Stimulated activated naive CD8-positive, alpha-beta T cell treated with anti-CD3 and anti-CD28 coated beads, Interleukin-15, amount 100 ng/mL, for 72 hours (primary cell): ENCODE measurements at regions not wholly inside any gene's neighbourhood (a gene's known extent, or its start where the extent isn't known, plus 50 kb on each side); places are given as distances from the start of the nearest gene placed in this dataset.

ENCODE experiments used
- ATAC-seq: fragments of 150-1000 bp; cut with Tn5 transposase; 2 replicates; pipeline ENCODE4 v1.10.0; 2021; ENCODE audit warnings: mild to moderate bottlenecking, moderate library complexity
- DNase-seq, 2 donors: peaks; one replicate each; pipeline ENCODE4 v3.0.0; 2021 to 2022
- H3K27ac Mint-ChIP-seq, 2 donors: one replicate each; pipeline ENCODE4 v1.8.0; 2022; ENCODE audit warnings: mild to moderate bottlenecking in 2 of 2, mixed read lengths in 2 of 2, moderate library complexity in 2 of 2
- H3K27me3 Mint-ChIP-seq: one replicate; pipeline ENCODE4 v1.8.0; 2022; ENCODE audit warnings: mixed read lengths
- H3K4me1 Mint-ChIP-seq: one replicate; pipeline ENCODE4 v1.8.0; 2022; ENCODE audit warnings: mild to moderate bottlenecking, mixed read lengths
- H3K4me3 Mint-ChIP-seq, 2 donors: one replicate each; pipeline ENCODE4 v1.8.0; 2022; ENCODE audit warnings: mild to moderate bottlenecking in 2 of 2, mixed read lengths in 2 of 2, moderate library complexity in 1 of 2
- H3K9me3 Mint-ChIP-seq, 2 donors: one replicate each; pipeline ENCODE4 v1.8.0; 2022; ENCODE audit warnings: mixed read lengths in 2 of 2

DNA sequence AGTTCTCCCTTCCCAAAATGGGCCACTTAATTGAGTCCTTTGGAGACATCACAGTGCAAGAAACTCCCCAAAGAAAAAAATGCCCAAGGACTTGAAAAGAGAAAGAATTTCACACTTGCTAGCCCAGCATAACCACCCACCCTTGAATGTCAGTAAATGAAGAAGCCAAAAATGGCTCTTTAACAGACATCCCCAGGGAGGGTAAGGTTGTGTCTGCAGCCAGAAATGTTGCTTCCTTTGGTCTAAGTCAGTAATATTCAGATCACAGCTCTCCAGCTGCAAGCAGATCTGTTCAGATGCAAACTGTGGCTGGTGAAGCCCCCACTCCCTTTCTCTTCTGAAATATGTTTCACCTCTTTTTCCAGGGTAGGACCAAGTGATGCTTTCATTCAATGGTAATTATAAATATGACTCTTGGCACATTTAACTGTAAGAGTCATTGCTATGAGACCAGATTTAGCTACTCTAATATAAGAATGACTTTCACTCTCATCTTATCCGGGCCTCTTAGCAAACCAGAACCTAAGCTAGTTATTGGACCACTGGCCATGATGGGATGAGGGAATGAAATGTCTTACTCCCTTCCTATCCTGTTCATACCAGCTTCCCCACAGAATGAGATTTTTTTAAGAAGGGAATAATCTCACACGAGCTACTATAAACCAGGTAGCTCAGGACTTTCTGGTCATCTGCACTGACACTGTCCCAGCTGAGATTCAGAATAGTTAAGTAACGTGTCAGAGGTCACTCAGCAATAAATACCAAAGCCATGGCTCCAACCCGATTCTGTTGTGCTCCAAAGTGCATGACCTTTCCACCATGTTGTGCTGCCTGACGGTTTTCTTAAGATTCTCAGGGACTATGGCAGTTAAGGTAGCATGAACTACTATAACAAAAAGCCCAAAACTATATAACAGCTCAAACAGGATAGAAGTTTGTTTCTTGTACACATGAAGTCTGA lies 234.1 kb downstream of the FOXO1 start:
- DNase-seq (no peak), ATAC-seq (peak; percentile 43)
- Mint-ChIP-seq H3K9me3 (no peaks in the 10 kb centered on the region), H3K4me3 (no peak overlapping the region), H3K27me3 (no peaks in the 10 kb centered on the region), H3K27ac (no peak overlapping the region), H3K4me1 (peaks cover 51% of the 10 kb centered on the region)

DNA sequence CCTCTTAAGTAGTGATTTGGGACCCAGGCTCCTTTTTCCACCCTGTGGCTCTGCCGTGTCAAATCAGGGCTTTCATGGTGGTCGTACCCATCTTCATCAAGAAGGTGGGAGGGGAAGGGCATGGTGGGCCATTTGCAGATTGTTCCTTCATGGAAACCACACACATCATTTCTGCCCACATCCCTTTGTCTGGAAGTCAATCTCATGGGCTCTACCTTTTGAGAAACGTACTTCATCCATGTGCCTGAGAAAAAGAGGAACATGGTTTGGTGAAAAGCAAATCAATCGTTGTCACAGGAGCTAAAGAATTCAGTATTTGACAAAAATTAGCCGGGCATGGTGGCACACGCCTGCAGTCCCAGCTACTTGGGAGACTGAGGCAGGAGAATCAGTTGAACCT lies 233.4 kb downstream of the FOXO1 start:
- H3K27ac Mint-ChIP-seq = no peak overlapping the region

DNA sequence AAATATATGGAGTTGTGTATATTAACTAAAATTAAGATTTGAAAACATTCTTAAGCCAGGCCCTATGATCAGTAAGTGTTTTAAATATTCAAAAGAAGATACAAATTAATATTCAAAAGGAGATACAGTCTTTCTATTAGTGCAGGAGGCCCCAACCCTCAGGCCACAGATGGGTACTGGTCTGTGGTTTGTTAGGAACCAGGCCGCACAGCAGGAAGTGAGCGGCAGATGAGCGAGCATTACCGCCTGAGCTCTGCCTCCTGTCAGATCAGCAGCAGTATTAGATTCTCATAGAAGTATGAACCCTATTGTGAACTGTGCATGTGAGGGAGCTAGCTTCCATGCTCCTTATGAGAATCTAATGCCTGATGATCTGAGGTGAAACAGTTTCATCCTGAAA lies 232.9 kb downstream of the FOXO1 start:
- H3K27ac Mint-ChIP-seq = no peak overlapping the region
- DNase-seq (peak; percentile 23 to 69), ATAC-seq (peak; percentile 91)
- H3K4me3 Mint-ChIP-seq = no peak overlapping the region
- peaks cover 60% of the 10 kb centered on the region for H3K4me1 Mint-ChIP-seq
- no peaks in the 10 kb centered on the region for H3K27me3 Mint-ChIP-seq
- H3K9me3 Mint-ChIP-seq = no peaks in the 10 kb centered on the region

More for the DNA sequence above, 233.4 kb downstream of the FOXO1 start:
- DNase-seq (no peak), ATAC-seq (no peak)
- Mint-ChIP-seq H3K4me1 (peaks cover 58% of the 10 kb centered on the region), H3K27me3 (no peaks in the 10 kb centered on the region), H3K4me3 (no peak overlapping the region), H3K9me3 (no peaks in the 10 kb centered on the region)

DNA sequence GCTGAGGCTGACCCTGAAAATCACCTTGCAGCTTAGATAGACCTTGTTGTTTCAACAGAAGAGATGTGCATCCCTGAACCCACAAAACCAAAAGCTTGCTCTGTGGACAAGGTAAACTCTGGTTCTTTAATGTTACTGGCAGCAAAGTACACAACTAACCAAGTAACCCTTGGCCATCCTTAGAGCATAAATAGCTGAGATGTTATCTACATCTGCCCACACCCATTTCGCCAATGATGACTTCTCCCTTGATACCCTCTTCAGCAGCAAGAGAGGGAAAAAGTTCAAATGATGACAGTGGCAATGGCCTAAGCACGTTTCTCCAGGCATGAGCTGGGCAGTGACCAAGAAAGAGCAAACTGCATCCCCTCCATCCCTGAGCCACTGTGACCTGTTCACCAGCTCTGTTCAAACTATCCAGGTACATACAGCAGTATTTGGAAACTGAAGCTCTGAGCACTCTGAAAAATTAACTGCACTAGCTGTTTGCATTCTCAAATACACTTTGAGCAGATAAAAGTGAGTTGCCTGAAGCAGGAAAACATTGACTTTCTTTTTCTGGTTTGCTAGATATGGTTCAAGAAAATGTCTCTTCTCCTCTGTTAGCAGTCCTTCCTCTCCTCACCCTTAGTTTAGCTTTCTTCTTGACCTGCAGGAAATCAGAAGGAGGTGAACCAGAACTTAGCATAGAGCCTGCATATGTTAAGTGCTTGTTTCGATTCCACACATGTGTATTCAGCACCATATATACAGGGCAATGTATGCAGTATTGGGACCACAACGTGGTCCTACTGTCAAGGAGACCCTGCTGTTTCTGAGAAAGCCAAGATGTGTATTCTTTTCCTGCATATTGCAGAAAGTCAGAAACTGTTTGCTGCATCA lies 231.7 kb downstream of the FOXO1 start:
- Mint-ChIP-seq H3K27ac (peak overlapping the region in 1 of 2 donors; percentile 55), H3K4me1 (peaks cover 70% of the 10 kb centered on the region), H3K9me3 (no peaks in the 10 kb centered on the region), H3K4me3 (peak overlapping the region in 1 of 2 donors; percentile 17), H3K27me3 (no peaks in the 10 kb centered on the region)
- ATAC-seq (no peak), DNase-seq (no peak)

DNA sequence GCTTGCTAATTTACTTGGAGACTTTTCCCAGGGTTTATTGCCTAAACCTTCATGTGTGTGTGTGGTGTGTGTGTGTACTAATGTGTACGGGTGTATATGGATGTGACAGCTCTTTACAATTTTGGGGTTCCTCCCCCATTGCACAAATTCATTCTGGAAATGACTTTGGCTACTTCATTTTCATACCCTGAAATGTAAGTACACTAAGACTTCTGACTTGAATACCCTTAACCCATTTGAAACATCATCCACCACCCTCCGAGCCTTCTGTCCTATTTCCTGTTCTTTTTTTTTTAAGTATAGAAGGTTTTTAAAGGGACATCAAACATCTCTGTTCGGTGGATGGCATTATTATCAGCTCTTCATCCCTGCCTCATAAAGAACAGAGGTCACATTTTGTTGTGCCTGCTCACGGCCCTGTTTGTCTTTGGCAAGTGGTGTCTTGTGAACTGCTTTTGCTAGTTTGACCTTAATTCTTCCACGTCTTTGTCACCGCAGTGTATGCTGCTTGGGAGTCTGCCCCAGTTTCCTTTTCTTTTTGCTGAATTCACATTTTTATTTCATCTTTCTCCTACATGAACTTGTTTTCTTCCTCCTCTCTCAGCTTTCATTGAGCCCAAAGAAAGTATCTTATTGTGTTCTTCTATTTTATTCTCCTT lies 228.3 kb downstream of the FOXO1 start:
- ATAC-seq = no peak
- Mint-ChIP-seq H3K4me3 (peak overlapping the region; percentile 30 to 70), H3K4me1 (peaks cover 52% of the 10 kb centered on the region)

DNA sequence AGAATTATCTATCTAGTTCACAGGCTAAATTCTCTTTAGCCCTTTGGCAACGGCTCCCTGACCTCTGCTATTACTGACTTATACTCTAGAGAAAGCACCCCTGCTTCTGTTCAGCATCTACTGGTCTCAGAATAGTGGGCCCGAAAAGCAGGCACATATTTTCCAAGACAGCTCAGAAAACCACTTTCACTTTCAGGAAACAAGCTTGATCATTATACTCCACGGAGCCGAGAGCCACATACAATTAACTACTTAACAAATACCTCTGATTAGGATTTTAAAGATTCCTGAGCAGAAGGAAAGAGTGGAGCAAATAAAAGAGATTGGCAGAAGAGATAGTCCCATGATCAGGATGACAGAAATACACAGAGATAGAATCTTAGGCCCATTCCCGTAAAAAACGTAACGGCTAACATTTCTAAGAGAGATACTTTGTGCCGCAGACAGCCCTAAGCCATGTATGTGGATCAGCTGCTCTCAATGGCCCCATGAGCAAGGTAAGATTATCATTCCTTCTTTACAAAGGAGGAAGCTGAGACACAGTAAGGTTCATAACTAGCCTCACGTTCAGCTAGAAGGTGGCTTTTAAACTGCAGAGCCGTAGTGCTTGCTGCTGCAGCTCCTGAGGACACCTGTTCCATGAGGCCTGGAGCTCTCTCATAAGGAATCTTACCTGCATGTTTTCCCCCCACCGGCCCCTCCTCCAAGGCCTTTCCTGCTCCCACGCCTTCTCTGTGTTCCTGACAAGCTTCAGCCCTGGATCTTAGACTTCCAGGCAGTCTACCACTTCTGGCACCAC lies 227.2 kb downstream of the FOXO1 start:
- Mint-ChIP-seq H3K9me3 (no peaks in the 10 kb centered on the region), H3K4me3 (peak overlapping the region; percentile 30 to 70), H3K27ac (peak overlapping the region; percentile 81 to 89), H3K4me1 (peaks cover 43% of the 10 kb centered on the region), H3K27me3 (no peaks in the 10 kb centered on the region)
- peak; percentile 15 to 34 for DNase-seq
- peak; percentile 86 for ATAC-seq

More for the DNA sequence above, 228.3 kb downstream of the FOXO1 start:
- peak overlapping the region; percentile 16 to 28 for H3K27ac Mint-ChIP-seq
- H3K9me3 Mint-ChIP-seq = no peaks in the 10 kb centered on the region
- no peak for DNase-seq
- H3K27me3 Mint-ChIP-seq = no peaks in the 10 kb centered on the region

DNA sequence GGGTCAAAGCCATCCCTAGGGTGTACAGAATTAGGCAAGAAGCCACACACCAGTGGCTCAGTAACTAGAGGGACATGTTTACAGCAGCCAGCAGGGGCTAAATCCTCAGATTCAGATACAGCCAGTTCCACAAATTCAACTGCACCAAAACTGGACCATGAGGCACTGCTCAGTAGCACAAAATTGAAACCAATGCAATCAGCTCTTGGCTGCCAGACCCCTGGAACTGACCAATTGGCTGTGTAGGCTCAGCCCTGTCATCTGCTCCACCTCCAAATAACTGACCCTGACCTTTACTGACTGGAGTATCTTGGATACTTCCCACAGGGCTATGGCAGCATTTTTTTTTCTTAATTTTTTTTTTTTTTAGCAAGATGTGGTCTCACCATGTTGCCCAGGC lies 226.5 kb downstream of the FOXO1 start:
- Mint-ChIP-seq H3K4me3 (no peak overlapping the region), H3K27me3 (no peaks in the 10 kb centered on the region), H3K27ac (no peak overlapping the region), H3K4me1 (peaks cover 36% of the 10 kb centered on the region), H3K9me3 (no peaks in the 10 kb centered on the region)
- DNase-seq (no peak), ATAC-seq (no peak)

DNA sequence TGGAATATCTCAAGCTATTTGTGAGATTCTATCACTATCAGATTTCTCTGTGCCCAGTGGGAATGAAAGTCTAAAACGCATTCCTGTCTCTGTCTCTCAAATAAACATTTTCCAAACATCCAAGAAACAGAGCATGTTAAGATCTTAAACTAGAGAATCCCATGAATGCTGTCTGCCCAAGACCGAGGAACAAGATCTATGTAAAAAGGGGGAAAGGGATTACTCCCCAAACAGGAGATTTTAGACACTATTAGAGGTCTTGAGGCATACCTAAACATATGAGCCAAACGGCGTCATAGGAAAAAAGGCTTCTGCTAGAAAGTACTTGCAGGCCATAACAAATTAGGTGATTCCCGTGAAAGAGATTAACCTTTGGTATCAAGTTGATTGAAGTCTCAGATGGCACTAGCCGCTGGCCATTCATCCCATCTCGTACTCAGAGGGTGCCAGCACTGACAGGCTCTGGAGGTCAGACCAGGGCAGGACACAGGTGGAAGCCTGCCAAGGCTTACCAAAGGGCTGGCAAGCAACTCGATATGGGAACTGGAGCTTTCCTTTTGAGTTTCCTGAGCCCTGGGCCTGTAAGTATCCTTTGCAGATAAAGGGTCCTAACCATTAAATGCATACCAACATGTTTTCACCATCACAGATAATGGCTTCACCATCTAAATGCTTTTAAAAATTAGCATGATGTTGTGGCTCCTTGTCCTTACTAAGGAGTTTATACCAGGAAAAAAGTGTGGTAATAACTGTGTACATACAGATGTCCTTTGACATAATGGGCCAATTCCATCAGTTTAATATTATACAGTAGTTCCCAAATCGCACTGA lies 225.2 kb downstream of the FOXO1 start:
- DNase-seq = no peak
- H3K27me3 Mint-ChIP-seq = no peaks in the 10 kb centered on the region
- H3K9me3 Mint-ChIP-seq = peaks cover 0 to 1% of the 10 kb centered on the region in 2 donors
- H3K27ac Mint-ChIP-seq = no peak overlapping the region
- ATAC-seq = no peak
- no peak overlapping the region for H3K4me3 Mint-ChIP-seq
- H3K4me1 Mint-ChIP-seq = peaks cover 36% of the 10 kb centered on the region

DNA sequence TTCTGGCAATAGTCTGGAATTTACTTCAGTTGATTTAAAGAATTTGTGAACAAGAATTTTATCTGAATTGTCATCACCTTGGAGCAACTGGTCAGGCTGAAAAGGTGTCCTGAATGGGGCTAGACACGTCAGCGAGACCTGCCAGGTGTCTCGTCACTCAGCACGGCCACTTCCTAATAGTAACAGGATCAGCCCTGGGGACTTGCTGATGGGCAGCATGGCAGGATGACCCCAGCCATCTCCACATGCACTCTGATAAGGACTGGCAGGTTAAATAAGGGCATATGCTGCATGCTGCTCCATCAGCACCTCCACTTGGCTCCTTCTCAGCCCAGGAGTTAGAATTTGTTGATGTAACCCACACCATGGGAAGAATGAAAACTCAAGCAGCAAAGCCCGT lies 224.2 kb downstream of the FOXO1 start:
- ATAC-seq = no peak
- H3K27me3 Mint-ChIP-seq = no peaks in the 10 kb centered on the region
- H3K4me3 Mint-ChIP-seq = no peak overlapping the region
- peaks cover 0 to 5% of the 10 kb centered on the region in 2 donors for H3K9me3 Mint-ChIP-seq
- H3K27ac Mint-ChIP-seq = no peak overlapping the region
- no peak for DNase-seq
- H3K4me1 Mint-ChIP-seq = peaks cover 40% of the 10 kb centered on the region

DNA sequence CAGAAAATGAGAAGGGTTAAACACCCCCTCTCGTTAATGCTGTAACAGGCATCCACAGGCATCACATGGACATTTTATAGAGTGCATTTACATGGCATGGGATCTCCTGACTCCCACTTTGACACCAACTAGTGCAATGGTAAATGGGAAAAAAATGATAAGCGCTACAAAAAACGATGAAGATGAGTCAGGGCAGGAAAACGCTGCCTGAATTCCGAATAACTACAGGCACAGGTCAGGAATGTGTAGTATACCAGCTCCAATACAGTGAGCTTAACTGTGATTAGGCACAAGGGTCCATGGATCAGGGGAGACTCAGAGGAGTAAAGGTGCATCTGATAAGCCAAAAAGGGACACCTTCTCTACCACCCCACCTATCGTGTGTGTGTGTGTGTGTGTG lies 223.6 kb downstream of the FOXO1 start:
- Mint-ChIP-seq H3K27ac (no peak overlapping the region), H3K9me3 (peaks cover 0 to 5% of the 10 kb centered on the region in 2 donors), H3K4me1 (peaks cover 36% of the 10 kb centered on the region), H3K27me3 (no peaks in the 10 kb centered on the region), H3K4me3 (no peak overlapping the region)
- ATAC-seq (no peak), DNase-seq (no peak)

DNA sequence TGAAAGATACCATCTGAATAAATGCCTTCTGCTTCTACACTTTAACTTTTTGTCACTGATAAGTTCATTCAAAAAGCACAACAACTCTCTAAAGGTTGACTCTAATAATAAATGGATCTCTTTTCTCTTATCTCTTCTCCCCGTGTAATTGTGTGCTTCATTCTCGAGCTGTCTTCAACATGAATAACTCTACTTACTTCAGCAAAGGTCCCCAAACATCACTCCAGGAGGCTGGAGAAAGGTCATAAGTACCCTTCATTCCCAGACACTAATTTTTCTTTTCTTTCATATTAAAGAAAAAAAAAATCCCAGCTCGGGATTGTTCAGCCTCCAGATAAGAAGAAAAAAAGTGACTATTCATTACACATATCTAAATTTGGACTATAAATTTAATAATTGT lies 222.2 kb downstream of the FOXO1 start:
- DNase-seq = no peak
- H3K4me3 Mint-ChIP-seq = no peak overlapping the region
- H3K27me3 Mint-ChIP-seq = no peaks in the 10 kb centered on the region

DNA sequence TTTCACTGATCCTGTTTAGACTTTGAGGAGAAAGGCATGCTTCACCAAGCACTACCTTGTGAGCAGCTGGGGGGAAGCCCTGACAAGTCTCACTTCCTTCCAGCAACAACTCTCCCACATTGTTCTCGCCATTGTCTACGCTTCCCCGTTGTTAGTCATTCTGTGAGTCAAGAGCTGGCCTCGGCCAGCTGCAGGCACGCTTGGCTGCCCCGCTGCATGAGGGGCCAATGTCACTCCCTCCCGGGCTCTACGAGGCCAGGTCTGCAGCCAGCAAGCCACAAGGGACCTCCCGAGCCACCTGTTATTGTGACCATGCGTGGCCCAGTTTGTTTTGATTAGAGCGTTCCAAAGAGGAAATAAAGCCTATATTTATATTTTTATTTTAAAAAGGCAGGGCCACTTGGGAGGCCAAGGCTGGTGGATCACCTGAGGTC lies 220.9 kb downstream of the FOXO1 start:
- Mint-ChIP-seq H3K27me3 (no peaks in the 10 kb centered on the region), H3K9me3 (peaks cover 11 to 22% of the 10 kb centered on the region in 2 donors), H3K27ac (no peak overlapping the region), H3K4me3 (no peak overlapping the region), H3K4me1 (peaks cover 15% of the 10 kb centered on the region)
- peak; percentile 82 for ATAC-seq
- DNase-seq = peak in 1 of 2 donors; percentile 22

More for the DNA sequence above, 222.2 kb downstream of the FOXO1 start:
- H3K27ac Mint-ChIP-seq = no peak overlapping the region
- ATAC-seq = no peak
- H3K9me3 Mint-ChIP-seq = peaks cover 0 to 11% of the 10 kb centered on the region in 2 donors
- peaks cover 22% of the 10 kb centered on the region for H3K4me1 Mint-ChIP-seq

DNA sequence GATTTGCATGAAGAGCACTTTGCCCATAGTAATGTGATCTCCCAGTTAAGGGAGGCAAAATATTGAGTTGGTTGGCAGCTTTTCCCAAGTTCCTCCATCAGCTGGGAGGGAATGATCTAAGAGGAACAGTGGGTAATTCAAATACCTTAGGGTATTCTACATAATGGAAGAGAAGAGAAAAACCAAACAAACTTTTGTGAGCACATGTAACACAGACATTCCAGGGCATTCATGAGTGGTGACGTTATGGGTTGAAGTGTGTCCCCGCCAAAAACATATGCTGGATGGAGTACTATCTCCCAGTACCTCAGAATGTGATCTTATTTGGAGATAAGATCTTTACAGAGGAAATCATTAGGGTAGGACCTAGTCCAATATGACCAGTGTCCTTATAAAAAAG lies 220.1 kb downstream of the FOXO1 start:
- H3K4me1 Mint-ChIP-seq = peaks cover 15% of the 10 kb centered on the region
- ATAC-seq = no peak
- no peak overlapping the region for H3K27ac Mint-ChIP-seq
- peaks cover 11 to 26% of the 10 kb centered on the region in 2 donors for H3K9me3 Mint-ChIP-seq
- DNase-seq = no peak
- no peak overlapping the region for H3K4me3 Mint-ChIP-seq
- H3K27me3 Mint-ChIP-seq = no peaks in the 10 kb centered on the region

DNA sequence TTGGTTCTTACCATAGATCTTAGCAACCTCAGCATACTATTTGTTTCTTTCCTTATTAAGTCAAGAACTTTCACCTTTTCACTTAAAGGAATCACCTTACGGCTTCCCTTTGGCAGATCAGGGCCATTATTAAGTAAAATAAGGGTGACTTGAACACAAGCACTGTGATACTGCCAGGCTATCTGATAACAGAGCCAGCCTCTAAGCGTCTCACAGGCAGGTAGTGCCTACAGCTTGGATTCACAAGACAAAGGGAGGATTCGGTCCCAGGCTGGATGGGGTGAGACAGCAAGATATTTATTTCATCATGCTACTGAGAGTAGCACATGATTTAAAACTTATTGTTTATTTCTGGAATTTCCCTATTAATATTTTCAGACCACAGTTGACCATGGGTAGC lies 218.6 kb downstream of the FOXO1 start:
- Mint-ChIP-seq H3K4me3 (no peak overlapping the region), H3K9me3 (peaks cover 11 to 26% of the 10 kb centered on the region in 2 donors), H3K27me3 (no peaks in the 10 kb centered on the region), H3K4me1 (peaks cover 27% of the 10 kb centered on the region), H3K27ac (no peak overlapping the region)
- ATAC-seq (no peak), DNase-seq (no peak)
